Liver (tissue), 8 donors: ENCODE measurements at regions not wholly inside any gene's neighbourhood (a gene's known extent, or its start where the extent isn't known, plus 50 kb on each side); places are given as distances from the start of the nearest gene placed in this dataset.

Source experiments
- DNase-seq: peaks from one replicate; pipeline ENCODE4 v3.0.0-alpha.2; 2017; ENCODE audit warnings: low spot score
- H3K27ac ChIP-seq, 2 donors: one replicate each; pipeline ENCODE4 v1.7.0; 2013; ENCODE audit warnings: inconsistent platforms in 2 of 2, low read length in 2 of 2, control low read depth in 1 of 2, low read depth in 1 of 2, mild to moderate bottlenecking in 1 of 2
- H3K27me3 ChIP-seq, 4 donors: one replicate each; pipeline versions ENCODE4 v1.6.1 to v1.7.0; 2013; ENCODE audit warnings: low read length in 3 of 4, inconsistent platforms in 1 of 4, mild to moderate bottlenecking in 1 of 4, moderate library complexity in 1 of 4; ENCODE audit not compliant: control insufficient read depth in 4 of 4, insufficient read depth in 4 of 4
- H3K36me3 ChIP-seq, 4 donors: one replicate each; pipeline versions ENCODE4 v1.6.1 to v1.7.0; 2013; ENCODE audit warnings: low read length in 3 of 4, mild to moderate bottlenecking in 3 of 4, low read depth in 1 of 4, moderate library complexity in 1 of 4; ENCODE audit not compliant: control insufficient read depth in 4 of 4, insufficient read depth in 3 of 4
- H3K4me1 ChIP-seq, 4 donors: one replicate each; pipeline versions ENCODE4 v1.6.1 to v1.7.0; 2013; ENCODE audit warnings: low read length in 3 of 4, mild to moderate bottlenecking in 3 of 4, moderate library complexity in 1 of 4; ENCODE audit not compliant: control insufficient read depth in 4 of 4, insufficient read depth in 4 of 4
- H3K4me3 ChIP-seq, 3 donors: one replicate each; pipeline versions ENCODE4 v1.6.1 to v1.7.0; 2013; ENCODE audit warnings: low read length in 3 of 3, control low read depth in 1 of 3, low read depth in 1 of 3, mild to moderate bottlenecking in 1 of 3
- H3K9ac ChIP-seq, 2 donors: one replicate each; pipeline ENCODE4 v1.7.0; 2013; ENCODE audit warnings: low read length in 2 of 2, mild to moderate bottlenecking in 2 of 2, moderate library complexity in 2 of 2, control low read depth in 1 of 2, low read depth in 1 of 2
- H3K9me3 ChIP-seq, 4 donors: one replicate each; pipeline versions ENCODE4 v1.6.1 to v1.7.0; 2013; ENCODE audit warnings: low read length in 3 of 4; ENCODE audit not compliant: control insufficient read depth in 4 of 4
- ATF3 ChIP-seq: IDR thresholded peaks from 2 replicates; pipeline ENCODE4 v1.6.1; 2016; ENCODE audit warnings: antibody characterized with exemption
- CTCF ChIP-seq: fragments of 150-350 bp; IDR thresholded peaks from 2 replicates; pipeline ENCODE4 v1.5.1; 2017; ENCODE audit warnings: improper control_type of control experiment, low read depth, low read length; ENCODE audit not compliant: missing input control
- EGR1 ChIP-seq, 2 donors: IDR thresholded peaks; 2 replicates each; pipeline ENCODE4 v1.6.1; 2016 to 2018; ENCODE audit warnings: antibody characterized with exemption in 2 of 2, low read depth in 2 of 2
- FOXA1 ChIP-seq: IDR thresholded peaks from 2 replicates; pipeline ENCODE4 v1.6.1; 2016; ENCODE audit warnings: antibody characterized with exemption
- FOXA2 ChIP-seq: IDR thresholded peaks from 2 replicates; pipeline ENCODE4 v1.6.1; 2016; ENCODE audit warnings: antibody characterized with exemption
- HNF4G ChIP-seq: IDR thresholded peaks from 2 replicates; pipeline ENCODE4 v1.6.1; 2016; ENCODE audit warnings: antibody characterized with exemption
- JUND ChIP-seq, 2 donors: IDR thresholded peaks; 2 replicates each; pipeline ENCODE4 v1.6.1; 2016; ENCODE audit warnings: antibody characterized with exemption in 2 of 2
- MAX ChIP-seq: IDR thresholded peaks from 2 replicates; pipeline ENCODE4 v1.6.1; 2016; ENCODE audit warnings: antibody characterized with exemption
- NR2F2 ChIP-seq: IDR thresholded peaks from 2 replicates; pipeline ENCODE4 v1.6.1; 2016; ENCODE audit warnings: antibody characterized with exemption
- RAD21 ChIP-seq, 2 donors: IDR thresholded peaks; 2 replicates each; pipeline ENCODE4 v1.6.1; 2016; ENCODE audit warnings: antibody characterized with exemption in 2 of 2, mild to moderate bottlenecking in 2 of 2
- REST ChIP-seq: IDR thresholded peaks from 2 replicates; pipeline ENCODE4 v1.6.1; 2016; ENCODE audit warnings: antibody characterized with exemption, mild to moderate bottlenecking
- RXRA ChIP-seq, 2 donors: IDR thresholded peaks; 2 replicates each; pipeline ENCODE4 v1.6.1; 2017 to 2018; ENCODE audit warnings: antibody characterized with exemption in 2 of 2, mild to moderate bottlenecking in 1 of 2
- YY1 ChIP-seq: IDR thresholded peaks from 2 replicates; pipeline ENCODE4 v1.6.1; 2016; ENCODE audit warnings: antibody characterized with exemption, mild to moderate bottlenecking
- WGBS: extraction: QIAGEN DNeasy Blood & Tissue Kit; methylation state at CpG from one replicate; pipeline ENCODE4 v1.1.7; 2013; 5-methylcytosine and 5-hydroxymethylcytosine counted together
- donor health status: healthy.
- donor health status: healthy.
- donor health status: healthy.
- donor health status: healthy.
- donor health status: healthy.

GRCh38 chr7:21364801-21365271 is 63.0 kb upstream of the SP4 start:
- Histone ChIP-seq H3K4me3 (no peak overlapping the region), H3K9ac (no peak overlapping the region), H3K36me3 (no peaks in the 10 kb centered on the region), H3K9me3 (no peaks in the 10 kb centered on the region), H3K27me3 (no peaks in the 10 kb centered on the region), H3K27ac (no peak overlapping the region), H3K4me1 (no peaks in the 10 kb centered on the region)
- WGBS: 88% methylated on average over 2 of the region's 2 CpGs
- TF ChIP-seq CTCF: no peak
- no peak for TF ChIP-seq HNF4G
- no peak for TF ChIP-seq RAD21 (IDR thresholded peaks at IDR 0.05)
- no peak for TF ChIP-seq YY1
- no peak for TF ChIP-seq ATF3
- TF ChIP-seq RXRA (IDR thresholded peaks at IDR 0.05): no peak
- TF ChIP-seq EGR1 (IDR thresholded peaks at IDR 0.05; ENCODE audit: low read depth in 2 of 2): no peak
- TF ChIP-seq MAX: no peak
- TF ChIP-seq NR2F2: no peak
- no peak for DNase-seq

- no peak for DNase-seq
- Histone ChIP-seq H3K4me1 (no peaks in the 10 kb centered on the region), H3K9ac (no peak overlapping the region), H3K4me3 (no peak overlapping the region), H3K27ac (no peak overlapping the region), H3K9me3 (no peaks in the 10 kb centered on the region), H3K36me3 (no peaks in the 10 kb centered on the region), H3K27me3 (no peaks in the 10 kb centered on the region)
- 56% methylated on average over 6 of the region's 6 CpGs for WGBS
- TF ChIP-seq ATF3: no peak
- TF ChIP-seq NR2F2: no peak
- no peak for TF ChIP-seq REST
- no peak for TF ChIP-seq JUND (IDR thresholded peaks at IDR 0.05)
- no peak for TF ChIP-seq FOXA2
- no peak for TF ChIP-seq FOXA1
Measured at GRCh38 chr7:21365866-21366624, 61.8 kb upstream of the SP4 start.
